Ishikawa (cell line): ENCODE measurements at regions not wholly inside any gene's neighbourhood (a gene's known extent, or its start where the extent isn't known, plus 50 kb on each side); places are given as distances from the start of the nearest gene placed in this dataset.

Source experiments
- CEBPB ChIP-seq: IDR thresholded peaks from 2 replicates; pipeline ENCODE4 v1.6.1; 2012
- CREB1 ChIP-seq: IDR thresholded peaks from 2 replicates; pipeline ENCODE4 v1.6.1; 2012; ENCODE audit warnings: low read depth
- EGR1 ChIP-seq: IDR thresholded peaks from 2 replicates; pipeline ENCODE4 v1.6.1; 2012
- EP300 ChIP-seq: IDR thresholded peaks from 2 replicates; pipeline ENCODE4 v1.6.1; 2012; ENCODE audit warnings: borderline replicate concordance
- FOXM1 ChIP-seq: IDR thresholded peaks from 2 replicates; pipeline ENCODE4 v1.6.1; 2012; ENCODE audit warnings: low read depth, borderline replicate concordance
- MAX ChIP-seq: IDR thresholded peaks from 2 replicates; pipeline ENCODE4 v1.6.1; 2012
- NFIC ChIP-seq: IDR thresholded peaks from 2 replicates; pipeline ENCODE4 v1.6.1; 2012
- RAD21 ChIP-seq: IDR thresholded peaks from 2 replicates; pipeline ENCODE4 v1.6.1; 2012; ENCODE audit warnings: low read depth
- REST ChIP-seq: IDR thresholded peaks from 2 replicates; pipeline ENCODE4 v1.6.1; 2012; ENCODE audit warnings: low read depth, mild to moderate bottlenecking
- TAF1 ChIP-seq: IDR thresholded peaks from 2 replicates; pipeline ENCODE4 v1.6.1; 2012; ENCODE audit warnings: low read depth, mild to moderate bottlenecking
- TCF12 ChIP-seq: IDR thresholded peaks from 2 replicates; pipeline ENCODE4 v1.6.1; 2012; ENCODE audit warnings: low read depth
- TEAD4 ChIP-seq: IDR thresholded peaks from 2 replicates; pipeline ENCODE4 v1.6.1; 2012
- YY1 ChIP-seq: IDR thresholded peaks from 2 replicates; pipeline ENCODE4 v1.6.1; 2012; ENCODE audit warnings: low read depth
- ZBTB7A ChIP-seq: IDR thresholded peaks from 2 replicates; pipeline ENCODE4 v1.6.1; 2012; ENCODE audit warnings: low read depth
- TF ChIP-seq, protein P1 (sequence below): IDR thresholded peaks from 2 replicates; pipeline ENCODE4 v1.6.1; 2012

GRCh38 chr5:57002959-57003485 is 51.1 kb upstream of the MIER3 start:
- TF ChIP-seq YY1 (no peak), EGR1 (no peak), TAF1 (no peak), CREB1 (no peak), EP300 (no peak)

GRCh38 chr5:57004800-57005199 is 52.9 kb upstream of the MIER3 start:
- TF ChIP-seq EP300 (peak; percentile 73), TEAD4 (peak; percentile 83), REST (no peak), CEBPB (peak; percentile 94)

DNA sequence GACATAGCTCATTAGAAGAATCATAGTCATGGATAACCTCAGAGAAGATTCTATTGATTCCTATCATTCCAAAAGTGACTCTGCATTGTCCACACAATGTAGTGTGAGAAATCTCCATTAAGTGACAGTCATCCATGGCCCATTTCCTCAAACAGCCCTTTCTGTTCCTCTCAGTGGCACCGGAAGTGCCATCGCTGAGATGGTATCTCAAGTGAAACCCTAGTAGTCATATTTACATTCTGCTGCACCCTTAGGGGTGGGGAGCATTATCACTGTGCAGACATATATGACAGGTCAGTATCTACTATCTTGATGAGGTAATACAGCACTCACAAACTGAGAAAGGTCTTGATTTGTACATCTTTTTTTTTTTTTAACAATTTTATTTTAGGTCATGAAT is 55.4 kb upstream of the MIER3 start:
- TF ChIP-seq, protein P1, sequence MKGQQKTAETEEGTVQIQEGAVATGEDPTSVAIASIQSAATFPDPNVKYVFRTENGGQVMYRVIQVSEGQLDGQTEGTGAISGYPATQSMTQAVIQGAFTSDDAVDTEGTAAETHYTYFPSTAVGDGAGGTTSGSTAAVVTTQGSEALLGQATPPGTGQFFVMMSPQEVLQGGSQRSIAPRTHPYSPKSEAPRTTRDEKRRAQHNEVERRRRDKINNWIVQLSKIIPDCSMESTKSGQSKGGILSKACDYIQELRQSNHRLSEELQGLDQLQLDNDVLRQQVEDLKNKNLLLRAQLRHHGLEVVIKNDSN, result no peak
- no peak for TF ChIP-seq TCF12
- no peak for TF ChIP-seq TAF1
- no peak for TF ChIP-seq CREB1
- TF ChIP-seq EGR1, result no peak
- no peak for TF ChIP-seq NFIC

DNA sequence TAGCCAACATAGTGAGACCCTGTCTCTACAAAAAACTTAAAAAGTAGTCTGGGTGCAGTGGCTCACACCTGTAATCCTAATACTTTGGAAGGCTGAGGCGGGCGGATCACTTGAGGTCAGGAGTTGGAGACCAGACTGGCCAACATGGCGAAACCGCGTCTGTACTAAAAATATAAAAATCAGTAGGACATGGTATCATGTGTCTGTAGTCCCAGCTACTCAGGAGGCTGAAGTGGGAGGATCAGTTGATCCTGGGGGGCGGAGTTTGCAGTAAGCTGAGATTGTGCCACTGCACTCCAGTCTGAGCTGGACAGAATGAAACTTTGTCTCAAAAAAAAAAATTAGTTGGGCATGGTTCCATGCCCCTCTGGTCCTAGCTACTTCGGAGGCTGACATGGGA is 57.9 kb upstream of the MIER3 start:
- TF ChIP-seq TCF12 (no peak), CEBPB (no peak), EP300 (no peak)
- TF ChIP-seq, protein P1, result peak; percentile 66

DNA sequence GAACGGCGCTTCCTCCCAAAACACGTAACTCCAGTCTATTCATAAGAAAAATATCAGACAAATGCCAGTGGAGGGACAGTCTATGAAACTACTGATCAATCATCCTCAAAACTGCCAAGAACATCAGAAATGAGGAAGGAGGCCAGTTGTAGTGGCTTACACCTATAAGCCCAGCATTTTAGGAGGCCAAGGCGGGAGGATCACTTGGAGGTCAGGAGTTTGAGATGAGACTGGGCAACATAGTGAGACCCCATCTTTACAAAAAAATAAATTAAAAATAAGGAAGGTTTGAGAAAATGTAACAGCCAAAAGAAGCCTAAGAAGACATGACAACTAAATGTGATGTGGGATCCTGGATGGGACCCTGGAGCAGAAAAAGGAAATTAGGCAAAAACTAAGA is 58.9 kb upstream of the MIER3 start:
- TF ChIP-seq EGR1, result no peak
- no peak for TF ChIP-seq TAF1
- TF ChIP-seq TCF12, result no peak
- TF ChIP-seq CREB1, result no peak
- TF ChIP-seq TEAD4, result no peak
- no peak for TF ChIP-seq MAX
- TF ChIP-seq, protein P1, result no peak
- no peak for TF ChIP-seq REST
- TF ChIP-seq FOXM1, result no peak
- TF ChIP-seq NFIC, result no peak
- no peak for TF ChIP-seq YY1
- TF ChIP-seq RAD21, result no peak
- TF ChIP-seq EP300, result no peak
- TF ChIP-seq ZBTB7A, result no peak
- TF ChIP-seq CEBPB, result no peak

DNA sequence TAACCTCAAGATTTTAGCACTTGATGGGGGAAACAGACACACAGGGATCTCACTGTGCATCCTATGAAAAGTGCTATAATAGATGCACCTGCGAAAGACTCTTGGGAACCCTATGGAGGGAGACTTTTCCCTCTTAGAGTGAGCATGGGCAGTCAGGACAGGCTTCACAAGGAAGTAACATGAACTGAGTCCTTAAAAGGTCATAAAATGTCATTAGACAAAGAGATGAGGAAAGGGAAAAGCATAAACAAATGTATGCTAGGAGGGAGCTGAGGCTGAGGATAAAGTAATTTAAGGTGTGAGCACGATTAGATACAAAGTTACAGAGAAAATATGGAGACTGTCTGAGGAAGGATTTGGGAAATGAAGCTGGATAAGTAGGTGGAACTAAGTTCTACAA is 60.6 kb upstream of the MIER3 start:
- TF ChIP-seq EP300 (no peak), TEAD4 (no peak), NFIC (no peak), YY1 (no peak), FOXM1 (no peak), CREB1 (no peak), EGR1 (no peak), REST (no peak), RAD21 (no peak), CEBPB (no peak), TCF12 (no peak), TAF1 (no peak), MAX (no peak), ZBTB7A (no peak)
- TF ChIP-seq, protein P1, result no peak
